ENCODE measurements at regions not wholly inside any gene's neighbourhood (a gene's known extent, or its start where the extent isn't known, plus 50 kb on each side); places are given as distances from the start of the nearest gene placed in this dataset.

GRCh38 chr1:79614106-79614505, 607.6 kb upstream of the ADGRL4 start:
- no peak overlapping the region for H3K4ac ChIP-seq (replicated peaks; ENCODE audit: insufficient read length, low read depth, low read length)
- H2AFZ ChIP-seq (ENCODE audit: low read length), result no peak overlapping the region
- H2BK5ac ChIP-seq (ENCODE audit: low read depth, low read length), result no peak overlapping the region
- H3K14ac ChIP-seq (ENCODE audit: insufficient read length), result no peak overlapping the region
- no peak overlapping the region for H4K5ac ChIP-seq (ENCODE audit: insufficient read length, low read depth, low read length)
- no peak for FAIRE-seq
- no peak overlapping the region for H4K8ac ChIP-seq (ENCODE audit: extremely low read depth, insufficient read depth, low read length)
- TF ChIP-seq CEBPB (IDR thresholded peaks at IDR 0.05; ENCODE audit: low read depth, low read length) (peak; percentile 8; the same call in 1 of the 2 replicates), POU5F1 (IDR thresholded peaks at IDR 0.05; ENCODE audit: low read depth, low read length) (no peak), USF2 (IDR thresholded peaks at IDR 0.05; ENCODE audit: low read length) (no peak)
- H3K4me2 ChIP-seq (ENCODE audit: insufficient read depth in 1 of 2, low read depth in 2 of 2, low read length in 2 of 2), result no peak overlapping the region
- no peaks in the 10 kb centered on the region for H3K4me1 ChIP-seq (replicated peaks in 1 of 4; ENCODE audit: control insufficient read depth in 3 of 4, insufficient read depth in 4 of 4, low read length in 3 of 4)
- no peak overlapping the region for H3K18ac ChIP-seq (ENCODE audit: extremely low read depth, low read length)
- H3K79me2 ChIP-seq (ENCODE audit: control insufficient read depth in 1 of 2, insufficient read depth in 2 of 2, low read length in 2 of 2), result no peaks in the 10 kb centered on the region
- ChIA-PET CTCF (ENCODE audit: partially characterized antibody) (no interaction called here), POLR2A (ENCODE audit: partially characterized antibody) (no interaction called here)
- H3K23me2 ChIP-seq (ENCODE audit: low read depth, low read length), result no peaks in the 10 kb centered on the region
- no peak overlapping the region for H3K23ac ChIP-seq (ENCODE audit: insufficient read length)
- H3K36me3 ChIP-seq (ENCODE audit: control insufficient read depth in 2 of 4, insufficient read depth in 4 of 4, low read length in 3 of 4), result no peaks in the 10 kb centered on the region
- H3K27ac ChIP-seq (ENCODE audit: low read depth, low read length), result no peak overlapping the region
- H2AK5ac ChIP-seq (ENCODE audit: low read depth, low read length), result no peak overlapping the region
- no peak overlapping the region for H2BK15ac ChIP-seq (ENCODE audit: low read length)
- no peak overlapping the region for H3K4me3 ChIP-seq (ENCODE audit: extremely low read depth in 1 of 4, insufficient read depth in 2 of 4, low read depth in 3 of 4, low read length in 4 of 4)
- H3K9me3 ChIP-seq (ENCODE audit: insufficient read depth in 2 of 2, low read depth in 1 of 2, low read length in 1 of 2), result no peaks in the 10 kb centered on the region
- DNase-seq (ENCODE audit: low read depth in 1 of 2, low spot score in 2 of 2), result no peak
- H3K79me1 ChIP-seq (ENCODE audit: low read depth, low read length), result no peaks in the 10 kb centered on the region
- no peak overlapping the region for H3K56ac ChIP-seq (replicated peaks; ENCODE audit: insufficient read length, low read depth, low read length)
- H2BK12ac ChIP-seq (ENCODE audit: low read depth, low read length), result no peak overlapping the region
- no peak overlapping the region for H2BK20ac ChIP-seq (ENCODE audit: low read length)
- H4K91ac ChIP-seq (replicated peaks; ENCODE audit: insufficient read length, low read length), result no peak overlapping the region
- H4K20me1 ChIP-seq (replicated peaks in 1 of 2; ENCODE audit: control insufficient read depth in 1 of 2, insufficient read depth in 2 of 2, low read length in 2 of 2), result no peaks in the 10 kb centered on the region
- no peak overlapping the region for H2BK120ac ChIP-seq (replicated peaks; ENCODE audit: low read depth, low read length)
- no peak overlapping the region for H3K9ac ChIP-seq (replicated peaks in 1 of 4; ENCODE audit: extremely low read depth in 1 of 4, low read depth in 3 of 4, low read length in 3 of 4)
- no peaks in the 10 kb centered on the region for H3K27me3 ChIP-seq (replicated peaks in 1 of 4; ENCODE audit: control insufficient read depth in 3 of 4, extremely low read depth in 1 of 4, insufficient read depth in 3 of 4, low read length in 3 of 4)

All from H1 (cell line).